A172 (cell line): ENCODE measurements at regions not wholly inside any gene's neighbourhood (a gene's known extent, or its start where the extent isn't known, plus 50 kb on each side); places are given as distances from the start of the nearest gene placed in this dataset.

ENCODE experiments used
- DNase-seq: peaks from one replicate; pipeline ENCODE4 v3.0.0-alpha.2; 2015; ENCODE audit warnings: low spot score

GRCh38 chr4:14835708-14836425 is 166.4 kb upstream of the CPEB2 start:
- no peak for DNase-seq

GRCh38 chr4:14837860-14838259 is 164.4 kb upstream of the CPEB2 start:
- no peak for DNase-seq

- peak; percentile 81 for DNase-seq
Measured at GRCh38 chr4:14841801-14842768, 160.2 kb upstream of the CPEB2 start.

GRCh38 chr4:14842964-14843630 is 159.2 kb upstream of the CPEB2 start:
- no peak for DNase-seq

GRCh38 chr4:14844061-14844460 is 158.2 kb upstream of the CPEB2 start:
- DNase-seq: peak; percentile 13

- DNase-seq: no peak
Measured at GRCh38 chr4:14848229-14848628, 154.1 kb upstream of the CPEB2 start.

GRCh38 chr4:14850455-14851097 is 151.7 kb upstream of the CPEB2 start:
- DNase-seq: no peak

- DNase-seq: peak; percentile 70
Measured at GRCh38 chr4:14853176-14853943, 148.9 kb upstream of the CPEB2 start.

GRCh38 chr4:14855719-14856061 is 146.6 kb upstream of the CPEB2 start:
- DNase-seq: no peak

GRCh38 chr4:14856062-14856933 is 146.0 kb upstream of the CPEB2 start:
- DNase-seq: peak; percentile 99

GRCh38 chr4:14856934-14857235 is 145.4 kb upstream of the CPEB2 start:
- no peak for DNase-seq

GRCh38 chr4:14857475-14857874 is 144.8 kb upstream of the CPEB2 start:
- DNase-seq: no peak

GRCh38 chr4:14857981-14858380 is 144.3 kb upstream of the CPEB2 start:
- no peak for DNase-seq

- no peak for DNase-seq
Measured at GRCh38 chr4:14862891-14863290, 139.4 kb upstream of the CPEB2 start.

GRCh38 chr4:14863418-14864364 is 138.6 kb upstream of the CPEB2 start:
- DNase-seq: no peak

GRCh38 chr4:14864365-14865030 is 137.8 kb upstream of the CPEB2 start:
- no peak for DNase-seq

- no peak for DNase-seq
Measured at GRCh38 chr4:14865031-14865366, 137.3 kb upstream of the CPEB2 start.

- DNase-seq: no peak
Measured at GRCh38 chr4:14865804-14866203, 136.5 kb upstream of the CPEB2 start.

- no peak for DNase-seq
Measured at GRCh38 chr4:14867847-14868246, 134.4 kb upstream of the CPEB2 start.
